ENCODE measurements at regions not wholly inside any gene's neighbourhood (a gene's known extent, or its start where the extent isn't known, plus 50 kb on each side); places are given as distances from the start of the nearest gene placed in this dataset.
"Not testable (repeated sequence)": the region's sequence is repeated elsewhere in the genome, so short reads cannot be mapped to it uniquely, and the experiment has no call there.

- no peak for FAIRE-seq
These were observed 1798.0 kb downstream of the EFNA5 start for GRCh38 chr5:105872569-105873270.

GRCh38 chr5:105868038-105868780 is 1802.5 kb downstream of the EFNA5 start:
- no peak for FAIRE-seq

GRCh38 chr5:105865834-105866233 is 1804.9 kb downstream of the EFNA5 start:
- FAIRE-seq = no peak

- FAIRE-seq = not testable (repeated sequence)
These were observed 1811.4 kb downstream of the EFNA5 start for GRCh38 chr5:105859350-105859749.

- peak; percentile 57 for FAIRE-seq
These were observed 1821.0 kb downstream of the EFNA5 start for GRCh38 chr5:105849701-105850100.

- FAIRE-seq = no peak
These were observed 1829.9 kb downstream of the EFNA5 start for GRCh38 chr5:105840800-105841199.

- FAIRE-seq = no peak
These were observed 1833.8 kb downstream of the EFNA5 start for GRCh38 chr5:105836887-105837286.

GRCh38 chr5:105836268-105836667 is 1834.5 kb downstream of the EFNA5 start:
- no peak for FAIRE-seq

- no peak for FAIRE-seq
These were observed 1841.9 kb downstream of the EFNA5 start for GRCh38 chr5:105828821-105829220.

GRCh38 chr5:105821800-105822199 is 1848.9 kb downstream of the EFNA5 start:
- no peak for FAIRE-seq

GRCh38 chr5:105817914-105818313 is 1852.8 kb downstream of the EFNA5 start:
- FAIRE-seq = no peak

- no peak for FAIRE-seq
These were observed 1853.3 kb downstream of the EFNA5 start for GRCh38 chr5:105817416-105817815.

- no peak for FAIRE-seq
These were observed 1853.8 kb downstream of the EFNA5 start for GRCh38 chr5:105816961-105817360.

GRCh38 chr5:105812304-105812703 is 1858.4 kb downstream of the EFNA5 start:
- no peak for FAIRE-seq

GRCh38 chr5:105807951-105808350 is 1862.8 kb downstream of the EFNA5 start:
- no peak for FAIRE-seq

- no peak for FAIRE-seq
These were observed 1863.4 kb downstream of the EFNA5 start for GRCh38 chr5:105807290-105807689.

- no peak for FAIRE-seq
These were observed 1864.1 kb downstream of the EFNA5 start for GRCh38 chr5:105806596-105806995.

GRCh38 chr5:105803431-105803830 is 1867.3 kb downstream of the EFNA5 start:
- no peak for FAIRE-seq

- no peak for FAIRE-seq
These were observed 1876.2 kb downstream of the EFNA5 start for GRCh38 chr5:105794578-105794977.

- no peak for FAIRE-seq
These were observed 1881.5 kb downstream of the EFNA5 start for GRCh38 chr5:105789246-105789645.

GRCh38 chr5:105783811-105784210 is 1886.9 kb downstream of the EFNA5 start:
- no peak for FAIRE-seq

GRCh38 chr5:105782501-105782900 is 1888.2 kb downstream of the EFNA5 start:
- FAIRE-seq = no peak

GRCh38 chr5:105773241-105773640 is 1897.5 kb downstream of the EFNA5 start:
- FAIRE-seq = no peak

GRCh38 chr5:105767267-105767666 is 1903.5 kb downstream of the EFNA5 start:
- FAIRE-seq = no peak

All from colon (tissue), 2 donors.